ENCODE measurements at regions not wholly inside any gene's neighbourhood (a gene's known extent, or its start where the extent isn't known, plus 50 kb on each side); places are given as distances from the start of the nearest gene placed in this dataset.
A peak's percentile ranks its signal among the peaks of the same experiment; 100 is the strongest.

DNA sequence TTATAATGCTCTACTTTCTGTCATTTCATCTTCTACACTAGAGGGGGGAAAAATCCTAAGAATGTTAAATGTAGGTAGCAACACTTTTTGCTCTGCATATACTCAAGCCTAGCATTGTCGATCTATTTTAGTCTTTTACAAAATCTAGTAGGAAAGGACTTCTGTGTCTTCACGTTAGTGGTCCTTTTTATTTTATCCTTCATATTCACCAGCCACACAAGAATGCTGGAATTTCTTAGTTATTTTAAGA is 253.0 kb upstream of the FLRT2 start:
- no peak overlapping the region for H3K4me3 ChIP-seq (replicated peaks; ENCODE audit: low read depth, low read length)
- DNase-seq (ENCODE audit: low read depth) = peak; percentile 8
- TF ChIP-seq, protein P1, sequence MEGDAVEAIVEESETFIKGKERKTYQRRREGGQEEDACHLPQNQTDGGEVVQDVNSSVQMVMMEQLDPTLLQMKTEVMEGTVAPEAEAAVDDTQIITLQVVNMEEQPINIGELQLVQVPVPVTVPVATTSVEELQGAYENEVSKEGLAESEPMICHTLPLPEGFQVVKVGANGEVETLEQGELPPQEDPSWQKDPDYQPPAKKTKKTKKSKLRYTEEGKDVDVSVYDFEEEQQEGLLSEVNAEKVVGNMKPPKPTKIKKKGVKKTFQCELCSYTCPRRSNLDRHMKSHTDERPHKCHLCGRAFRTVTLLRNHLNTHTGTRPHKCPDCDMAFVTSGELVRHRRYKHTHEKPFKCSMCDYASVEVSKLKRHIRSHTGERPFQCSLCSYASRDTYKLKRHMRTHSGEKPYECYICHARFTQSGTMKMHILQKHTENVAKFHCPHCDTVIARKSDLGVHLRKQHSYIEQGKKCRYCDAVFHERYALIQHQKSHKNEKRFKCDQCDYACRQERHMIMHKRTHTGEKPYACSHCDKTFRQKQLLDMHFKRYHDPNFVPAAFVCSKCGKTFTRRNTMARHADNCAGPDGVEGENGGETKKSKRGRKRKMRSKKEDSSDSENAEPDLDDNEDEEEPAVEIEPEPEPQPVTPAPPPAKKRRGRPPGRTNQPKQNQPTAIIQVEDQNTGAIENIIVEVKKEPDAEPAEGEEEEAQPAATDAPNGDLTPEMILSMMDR (IDR thresholded peaks at IDR 0.05; ENCODE audit: low read length, missing control alignments) = no peak

- DNase-seq (ENCODE audit: low read depth) = no peak
- TF ChIP-seq, protein P1 (IDR thresholded peaks at IDR 0.05; ENCODE audit: low read length, missing control alignments) = no peak
- no peak overlapping the region for H3K4me3 ChIP-seq (replicated peaks; ENCODE audit: low read depth, low read length)
Observed at GRCh38 chr14:85279407-85279806, 250.5 kb upstream of the FLRT2 start.

DNA sequence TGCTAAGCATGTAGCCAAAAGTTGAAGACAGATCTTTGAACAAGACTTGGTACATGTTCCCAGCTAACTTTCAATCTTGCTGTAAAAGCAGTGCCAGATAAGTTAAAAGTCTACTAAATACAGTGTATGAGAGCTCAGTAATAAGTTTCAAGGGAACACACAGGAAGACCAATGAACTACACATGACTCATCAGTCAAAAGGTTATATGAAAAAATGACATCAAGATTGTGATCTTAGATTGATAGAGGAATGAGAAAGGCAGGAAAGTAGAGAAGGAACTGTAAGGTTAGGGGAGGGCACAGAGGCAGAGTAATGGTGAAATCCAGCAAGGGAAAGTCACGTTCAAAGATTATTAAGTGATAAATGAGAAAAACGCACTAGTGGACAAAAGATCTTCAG is 249.9 kb upstream of the FLRT2 start:
- H3K4me3 ChIP-seq (replicated peaks; ENCODE audit: low read depth, low read length) = no peak overlapping the region
- DNase-seq (ENCODE audit: low read depth) = no peak
- TF ChIP-seq, protein P1 (IDR thresholded peaks at IDR 0.05; ENCODE audit: low read length, missing control alignments) = no peak

GRCh38 chr14:85281921-85282320 is 248.0 kb upstream of the FLRT2 start:
- TF ChIP-seq, protein P1 (IDR thresholded peaks at IDR 0.05; ENCODE audit: low read length, missing control alignments) = no peak
- DNase-seq (ENCODE audit: low read depth) = no peak
- H3K4me3 ChIP-seq (replicated peaks; ENCODE audit: low read depth, low read length) = no peak overlapping the region

- TF ChIP-seq, protein P1 (IDR thresholded peaks at IDR 0.05; ENCODE audit: low read length, missing control alignments) = no peak
- no peak for DNase-seq (ENCODE audit: low read depth)
- H3K4me3 ChIP-seq (replicated peaks; ENCODE audit: low read depth, low read length) = no peak overlapping the region
Observed at GRCh38 chr14:85288041-85288440, 241.9 kb upstream of the FLRT2 start.

GRCh38 chr14:85291731-85292130 is 238.2 kb upstream of the FLRT2 start:
- TF ChIP-seq, protein P1 (IDR thresholded peaks at IDR 0.05; ENCODE audit: low read length, missing control alignments) = no peak
- no peak overlapping the region for H3K4me3 ChIP-seq (replicated peaks; ENCODE audit: low read depth, low read length)
- no peak for DNase-seq (ENCODE audit: low read depth)

DNA sequence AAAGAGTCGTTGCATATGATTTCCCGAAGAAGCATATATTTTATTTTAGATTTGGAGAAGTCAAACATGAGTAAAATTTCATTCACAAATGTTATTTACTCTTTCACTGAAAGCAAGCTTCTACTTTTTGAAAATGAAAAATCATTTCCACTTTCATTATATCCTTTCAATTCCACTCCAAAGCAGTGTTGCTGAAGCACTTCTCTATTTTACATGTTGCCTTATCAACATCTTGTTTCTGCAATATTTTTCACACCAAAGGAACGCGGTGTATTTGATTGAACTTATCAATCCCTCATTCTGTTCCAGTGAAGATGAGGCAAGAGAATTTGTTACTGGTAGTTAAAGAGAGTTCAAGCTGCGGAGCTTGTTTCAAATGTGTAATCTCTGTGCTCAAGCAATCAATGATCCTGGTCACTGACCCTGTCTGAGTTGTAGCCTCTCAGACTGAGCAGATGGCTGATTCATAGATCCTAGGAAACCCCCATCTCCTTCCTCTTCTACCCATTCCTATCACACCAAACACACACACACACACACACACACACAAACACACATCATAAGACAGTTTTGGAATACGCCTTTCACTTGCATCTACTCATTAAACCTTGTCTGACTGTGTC is 236.2 kb upstream of the FLRT2 start:
- TF ChIP-seq, protein P1 (IDR thresholded peaks at IDR 0.05; ENCODE audit: low read length, missing control alignments) = no peak
- no peak for DNase-seq (ENCODE audit: low read depth)
- H3K4me3 ChIP-seq (replicated peaks; ENCODE audit: low read depth, low read length) = no peak overlapping the region

All from fibroblast of pulmonary artery (primary cell).